Effector memory CD8-positive, alpha-beta T cell (primary cell): ENCODE measurements at regions not wholly inside any gene's neighbourhood (a gene's known extent, or its start where the extent isn't known, plus 50 kb on each side); places are given as distances from the start of the nearest gene placed in this dataset.

ENCODE experiments used
- ATAC-seq: fragments of 150-1000 bp; cut with Tn5 transposase; replicated peaks from 2 replicates; pipeline ENCODE4 v1.10.0; 2021; ENCODE audit warnings: mild to moderate bottlenecking, moderate library complexity
- DNase-seq, 3 experiments: peaks; one replicate each; pipeline ENCODE4 v3.0.0; 2021
- H3K27ac Mint-ChIP-seq, 2 donors: one replicate each; pipeline ENCODE4 v1.8.0; 2022; ENCODE audit warnings: mild to moderate bottlenecking in 2 of 2, mixed read lengths in 2 of 2, moderate library complexity in 2 of 2
- H3K27me3 Mint-ChIP-seq, 2 donors: one replicate each; pipeline ENCODE4 v1.8.0; 2022; ENCODE audit warnings: mixed read lengths in 2 of 2
- H3K36me3 Mint-ChIP-seq: one replicate; pipeline ENCODE4 v1.8.0; 2022; ENCODE audit warnings: mild to moderate bottlenecking, moderate library complexity, mixed read lengths; ENCODE audit not compliant: insufficient read depth
- H3K4me1 Mint-ChIP-seq, 2 donors: one replicate each; pipeline ENCODE4 v1.8.0; 2022; ENCODE audit warnings: low read depth in 2 of 2, mixed read lengths in 2 of 2
- H3K4me3 Mint-ChIP-seq, 2 donors: one replicate each; pipeline ENCODE4 v1.8.0; 2022; ENCODE audit warnings: mild to moderate bottlenecking in 2 of 2, mixed read lengths in 2 of 2, moderate library complexity in 2 of 2
- H3K9me3 Mint-ChIP-seq, 2 donors: one replicate each; pipeline ENCODE4 v1.8.0; 2022; ENCODE audit warnings: mixed read lengths in 2 of 2

GRCh38 chr13:70612881-70613280, 504.6 kb upstream of the KLHL1 start:
- no peak for ATAC-seq
- no peak overlapping the region for H3K4me3 Mint-ChIP-seq
- H3K36me3 Mint-ChIP-seq, result no peaks in the 10 kb centered on the region
- peaks cover 0 to 4% of the 10 kb centered on the region in 2 donors for H3K9me3 Mint-ChIP-seq
- no peaks in the 10 kb centered on the region for H3K27me3 Mint-ChIP-seq
- no peak for DNase-seq
- no peak overlapping the region for H3K27ac Mint-ChIP-seq
- H3K4me1 Mint-ChIP-seq, result no peaks in the 10 kb centered on the region

GRCh38 chr13:70604448-70604847, 496.2 kb upstream of the KLHL1 start:
- H3K27ac Mint-ChIP-seq, result no peak overlapping the region
- DNase-seq, result no peak
- peaks cover 7 to 14% of the 10 kb centered on the region in 2 donors for H3K9me3 Mint-ChIP-seq

GRCh38 chr13:70593716-70594115, 485.5 kb upstream of the KLHL1 start:
- H3K27ac Mint-ChIP-seq, result no peak overlapping the region
- H3K36me3 Mint-ChIP-seq, result no peaks in the 10 kb centered on the region
- DNase-seq (no peak), ATAC-seq (no peak)
- H3K27me3 Mint-ChIP-seq, result no peaks in the 10 kb centered on the region
- no peaks in the 10 kb centered on the region for H3K9me3 Mint-ChIP-seq
- H3K4me1 Mint-ChIP-seq, result no peaks in the 10 kb centered on the region
- no peak overlapping the region for H3K4me3 Mint-ChIP-seq

More at GRCh38 chr13:70604448-70604847, 496.2 kb upstream of the KLHL1 start:
- no peak for ATAC-seq
- Mint-ChIP-seq H3K27me3 (no peaks in the 10 kb centered on the region), H3K36me3 (no peaks in the 10 kb centered on the region), H3K4me3 (no peak overlapping the region), H3K4me1 (no peaks in the 10 kb centered on the region)

GRCh38 chr13:70585109-70585508, 476.9 kb upstream of the KLHL1 start:
- peaks cover 4 to 18% of the 10 kb centered on the region in 2 donors for H3K9me3 Mint-ChIP-seq
- no peak overlapping the region for H3K27ac Mint-ChIP-seq
- no peaks in the 10 kb centered on the region for H3K36me3 Mint-ChIP-seq
- no peaks in the 10 kb centered on the region for H3K4me1 Mint-ChIP-seq
- no peak for ATAC-seq
- no peaks in the 10 kb centered on the region for H3K27me3 Mint-ChIP-seq
- no peak overlapping the region for H3K4me3 Mint-ChIP-seq
- no peak for DNase-seq

- DNase-seq (no peak), ATAC-seq (no peak)
- H3K4me1 Mint-ChIP-seq, result no peaks in the 10 kb centered on the region
- no peaks in the 10 kb centered on the region for H3K27me3 Mint-ChIP-seq
- H3K9me3 Mint-ChIP-seq, result peaks cover 0 to 5% of the 10 kb centered on the region in 2 donors
- H3K36me3 Mint-ChIP-seq, result no peaks in the 10 kb centered on the region
- H3K4me3 Mint-ChIP-seq, result no peak overlapping the region
- no peak overlapping the region for H3K27ac Mint-ChIP-seq
Observed at GRCh38 chr13:70580825-70581224, 472.6 kb upstream of the KLHL1 start.

GRCh38 chr13:70579941-70580340, 471.7 kb upstream of the KLHL1 start:
- no peak for ATAC-seq

GRCh38 chr13:70571221-70571620, 463.0 kb upstream of the KLHL1 start:
- Mint-ChIP-seq H3K4me1 (no peaks in the 10 kb centered on the region), H3K36me3 (no peaks in the 10 kb centered on the region), H3K27ac (no peak overlapping the region), H3K4me3 (no peak overlapping the region), H3K9me3 (peaks cover 0 to 2% of the 10 kb centered on the region in 2 donors), H3K27me3 (no peaks in the 10 kb centered on the region)
- DNase-seq (no peak), ATAC-seq (no peak)

More at GRCh38 chr13:70579941-70580340, 471.7 kb upstream of the KLHL1 start:
- no peak overlapping the region for H3K4me3 Mint-ChIP-seq
- H3K36me3 Mint-ChIP-seq, result no peaks in the 10 kb centered on the region
- no peaks in the 10 kb centered on the region for H3K9me3 Mint-ChIP-seq
- H3K27me3 Mint-ChIP-seq, result no peaks in the 10 kb centered on the region
- H3K4me1 Mint-ChIP-seq, result no peaks in the 10 kb centered on the region
- no peak overlapping the region for H3K27ac Mint-ChIP-seq
- no peak for DNase-seq

GRCh38 chr13:70568571-70568970, 460.3 kb upstream of the KLHL1 start:
- Mint-ChIP-seq H3K27me3 (no peaks in the 10 kb centered on the region), H3K4me3 (no peak overlapping the region), H3K27ac (no peak overlapping the region), H3K9me3 (peaks cover 0 to 2% of the 10 kb centered on the region in 2 donors), H3K4me1 (no peaks in the 10 kb centered on the region), H3K36me3 (no peaks in the 10 kb centered on the region)
- DNase-seq (no peak), ATAC-seq (no peak)

GRCh38 chr13:70544706-70545105, 436.5 kb upstream of the KLHL1 start:
- no peak overlapping the region for H3K27ac Mint-ChIP-seq
- no peaks in the 10 kb centered on the region for H3K36me3 Mint-ChIP-seq
- no peaks in the 10 kb centered on the region for H3K27me3 Mint-ChIP-seq
- H3K4me1 Mint-ChIP-seq, result no peaks in the 10 kb centered on the region
- DNase-seq (no peak), ATAC-seq (no peak)
- H3K4me3 Mint-ChIP-seq, result no peak overlapping the region
- peaks cover 0 to 8% of the 10 kb centered on the region in 2 donors for H3K9me3 Mint-ChIP-seq

- no peaks in the 10 kb centered on the region for H3K4me1 Mint-ChIP-seq
- no peaks in the 10 kb centered on the region for H3K36me3 Mint-ChIP-seq
- no peaks in the 10 kb centered on the region for H3K27me3 Mint-ChIP-seq
- no peak for DNase-seq
- no peak overlapping the region for H3K4me3 Mint-ChIP-seq
- peaks cover 8 to 11% of the 10 kb centered on the region in 2 donors for H3K9me3 Mint-ChIP-seq
- no peak overlapping the region for H3K27ac Mint-ChIP-seq
- no peak for ATAC-seq
Observed at GRCh38 chr13:70541451-70541850, 433.2 kb upstream of the KLHL1 start.

GRCh38 chr13:70534466-70534865, 426.2 kb upstream of the KLHL1 start:
- no peak overlapping the region for H3K27ac Mint-ChIP-seq
- H3K36me3 Mint-ChIP-seq, result no peaks in the 10 kb centered on the region
- ATAC-seq, result no peak
- H3K9me3 Mint-ChIP-seq, result peaks cover 6 to 8% of the 10 kb centered on the region in 2 donors
- H3K27me3 Mint-ChIP-seq, result no peaks in the 10 kb centered on the region
- no peak overlapping the region for H3K4me3 Mint-ChIP-seq
- H3K4me1 Mint-ChIP-seq, result no peaks in the 10 kb centered on the region
- no peak for DNase-seq

GRCh38 chr13:70529652-70530051, 421.4 kb upstream of the KLHL1 start:
- no peaks in the 10 kb centered on the region for H3K4me1 Mint-ChIP-seq
- H3K36me3 Mint-ChIP-seq, result peaks cover 2% of the 10 kb centered on the region
- H3K9me3 Mint-ChIP-seq, result no peaks in the 10 kb centered on the region
- ATAC-seq, result no peak
- H3K27ac Mint-ChIP-seq, result no peak overlapping the region
- no peak overlapping the region for H3K4me3 Mint-ChIP-seq
- no peaks in the 10 kb centered on the region for H3K27me3 Mint-ChIP-seq
- DNase-seq, result no peak

- no peaks in the 10 kb centered on the region for H3K4me1 Mint-ChIP-seq
- no peak for ATAC-seq
- no peak for DNase-seq
- no peaks in the 10 kb centered on the region for H3K9me3 Mint-ChIP-seq
- peaks cover 2% of the 10 kb centered on the region for H3K36me3 Mint-ChIP-seq
- H3K4me3 Mint-ChIP-seq, result no peak overlapping the region
- H3K27me3 Mint-ChIP-seq, result no peaks in the 10 kb centered on the region
- no peak overlapping the region for H3K27ac Mint-ChIP-seq
Observed at GRCh38 chr13:70527599-70527998, 419.3 kb upstream of the KLHL1 start.

- ATAC-seq (no peak), DNase-seq (no peak)
- H3K4me1 Mint-ChIP-seq, result no peaks in the 10 kb centered on the region
- H3K36me3 Mint-ChIP-seq, result peaks cover 2% of the 10 kb centered on the region
- no peak overlapping the region for H3K27ac Mint-ChIP-seq
- no peaks in the 10 kb centered on the region for H3K9me3 Mint-ChIP-seq
- H3K27me3 Mint-ChIP-seq, result no peaks in the 10 kb centered on the region
- no peak overlapping the region for H3K4me3 Mint-ChIP-seq
Observed at GRCh38 chr13:70523622-70524021, 415.4 kb upstream of the KLHL1 start.
